ENCODE measurements at regions not wholly inside any gene's neighbourhood (a gene's known extent, or its start where the extent isn't known, plus 50 kb on each side); places are given as distances from the start of the nearest gene placed in this dataset.
A peak's percentile ranks its signal among the peaks of the same experiment; 100 is the strongest.

DNA sequence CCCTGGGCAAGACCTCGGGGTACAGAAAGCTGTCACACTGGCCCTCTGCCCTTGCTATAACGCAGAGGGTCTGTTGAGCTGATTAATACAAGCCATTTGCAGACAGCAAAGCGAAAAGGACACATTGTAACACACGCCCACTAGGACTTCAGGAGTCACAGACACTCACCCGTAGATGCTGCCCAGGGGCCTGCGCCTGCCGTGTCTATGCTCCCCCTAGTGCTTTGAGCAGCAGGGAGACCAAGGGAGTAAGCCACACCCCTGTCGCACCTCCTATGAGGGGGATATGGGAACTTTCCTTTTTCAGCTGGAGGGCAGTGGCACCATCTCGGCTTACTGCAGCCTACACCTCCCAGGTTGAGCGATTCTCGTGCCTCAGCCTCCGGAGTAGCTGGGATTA lies 1930.2 kb downstream of the OLFM4 start:
- no peaks in the 10 kb centered on the region for H3K4me1 ChIP-seq (ENCODE audit: control insufficient read depth, insufficient read depth, low read length)
- H3K27ac ChIP-seq (ENCODE audit: extremely low read depth, low read depth, low read length): no peak overlapping the region
- ChIA-PET POLR2A (no interaction called here), CTCF (no interaction called here)
- no peak overlapping the region for H3K4me3 ChIP-seq (ENCODE audit: low read depth, low read length)
- H3K9me3 ChIP-seq (ENCODE audit: control insufficient read depth, insufficient read depth, low read depth, low read length): no peaks in the 10 kb centered on the region
- TF ChIP-seq YY1 (tag by site-specific recombination; IDR thresholded peaks at IDR 0.05): no peak
- no peak for TF ChIP-seq ZEB2 (tag by site-specific recombination; IDR thresholded peaks at IDR 0.05)
- no peak for TF ChIP-seq WT1 (tag by site-specific recombination; IDR thresholded peaks at IDR 0.05)
- no peaks in the 10 kb centered on the region for H3K36me3 ChIP-seq (ENCODE audit: control insufficient read depth in 2 of 2, insufficient read depth in 1 of 2, low read length in 2 of 2)

DNA sequence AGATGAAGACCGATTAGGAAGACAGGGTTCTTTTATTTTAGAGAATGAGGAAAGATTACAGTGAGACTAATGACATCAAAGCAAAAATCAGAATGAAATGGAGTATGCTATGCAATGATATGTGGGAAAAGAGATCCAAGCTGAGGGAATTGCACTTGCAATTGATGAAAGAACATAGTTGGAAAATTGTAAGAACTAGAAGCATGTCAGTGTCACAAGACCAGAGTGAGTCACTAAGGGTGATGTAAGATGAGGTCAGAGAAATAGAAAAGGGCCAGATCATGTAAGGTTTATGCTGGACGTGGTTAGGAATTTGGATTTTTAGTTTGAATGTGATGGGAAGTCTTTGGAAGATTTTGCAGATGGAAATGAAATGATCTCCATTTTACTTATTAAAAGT lies 1937.3 kb downstream of the OLFM4 start:
- no peaks in the 10 kb centered on the region for H3K36me3 ChIP-seq (ENCODE audit: control insufficient read depth in 2 of 2, insufficient read depth in 1 of 2, low read length in 2 of 2)
- CTCF ChIA-PET: no interaction called here
- POLR2A ChIA-PET: no interaction called here

GRCh38 chr13:54972838-54973237 lies 1944.2 kb downstream of the OLFM4 start:
- no peak overlapping the region for H3K4me3 ChIP-seq (ENCODE audit: low read depth, low read length)
- no peaks in the 10 kb centered on the region for H3K9me3 ChIP-seq (ENCODE audit: control insufficient read depth, insufficient read depth, low read depth, low read length)
- POLR2A ChIA-PET: no interaction called here
- no peaks in the 10 kb centered on the region for H3K4me1 ChIP-seq (ENCODE audit: control insufficient read depth, insufficient read depth, low read length)
- no peak overlapping the region for H3K27ac ChIP-seq (ENCODE audit: extremely low read depth, low read depth, low read length)
- CTCF ChIA-PET: no interaction called here
- H3K36me3 ChIP-seq (ENCODE audit: control insufficient read depth in 2 of 2, insufficient read depth in 1 of 2, low read length in 2 of 2): no peaks in the 10 kb centered on the region
- TF ChIP-seq ZBTB26 (tag by site-specific recombination; optimal IDR thresholded peaks at IDR 0.05): no peak
- no peak for TF ChIP-seq ZNF48 (tag by site-specific recombination; IDR thresholded peaks at IDR 0.05)
- no peak for TF ChIP-seq MEIS1 (CRISPR knock-in tag; IDR thresholded peaks at IDR 0.05; ENCODE audit: borderline replicate concordance)
- TF ChIP-seq ZNF133 (tag by site-specific recombination; IDR thresholded peaks at IDR 0.05): no peak
- TF ChIP-seq ZNF394 (tag by site-specific recombination; IDR thresholded peaks at IDR 0.05; ENCODE audit: borderline replicate concordance): no peak
- no peak for TF ChIP-seq SCRT2 (tag by site-specific recombination; IDR thresholded peaks at IDR 0.05)
- TF ChIP-seq ZNF792 (tag by site-specific recombination; IDR thresholded peaks at IDR 0.05): no peak
- no peak for TF ChIP-seq ZNF37A (tag by site-specific recombination; IDR thresholded peaks at IDR 0.05)
- no peak for TF ChIP-seq ZNF239 (tag by site-specific recombination; IDR thresholded peaks at IDR 0.05)
- TF ChIP-seq, protein P1, sequence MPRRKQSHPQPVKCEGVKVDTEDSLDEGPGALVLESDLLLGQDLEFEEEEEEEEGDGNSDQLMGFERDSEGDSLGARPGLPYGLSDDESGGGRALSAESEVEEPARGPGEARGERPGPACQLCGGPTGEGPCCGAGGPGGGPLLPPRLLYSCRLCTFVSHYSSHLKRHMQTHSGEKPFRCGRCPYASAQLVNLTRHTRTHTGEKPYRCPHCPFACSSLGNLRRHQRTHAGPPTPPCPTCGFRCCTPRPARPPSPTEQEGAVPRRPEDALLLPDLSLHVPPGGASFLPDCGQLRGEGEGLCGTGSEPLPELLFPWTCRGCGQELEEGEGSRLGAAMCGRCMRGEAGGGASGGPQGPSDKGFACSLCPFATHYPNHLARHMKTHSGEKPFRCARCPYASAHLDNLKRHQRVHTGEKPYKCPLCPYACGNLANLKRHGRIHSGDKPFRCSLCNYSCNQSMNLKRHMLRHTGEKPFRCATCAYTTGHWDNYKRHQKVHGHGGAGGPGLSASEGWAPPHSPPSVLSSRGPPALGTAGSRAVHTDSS (tag by site-specific recombination; IDR thresholded peaks at IDR 0.05): no peak
- no peak for TF ChIP-seq ZNF169 (tag by site-specific recombination; IDR thresholded peaks at IDR 0.05)
- TF ChIP-seq ZNF518A (tag by site-specific recombination; conservative IDR thresholded peaks at IDR 0.05; ENCODE audit: low read depth): no peak
- TF ChIP-seq ZBTB49 (tag by site-specific recombination; IDR thresholded peaks at IDR 0.05; ENCODE audit: low read depth): no peak

More for the DNA sequence above, 1937.3 kb downstream of the OLFM4 start:
- H3K9me3 ChIP-seq (ENCODE audit: control insufficient read depth, insufficient read depth, low read depth, low read length): no peaks in the 10 kb centered on the region
- no peak overlapping the region for H3K4me3 ChIP-seq (ENCODE audit: low read depth, low read length)
- no peak overlapping the region for H3K27ac ChIP-seq (ENCODE audit: extremely low read depth, low read depth, low read length)
- TF ChIP-seq ZBTB21 (tag by site-specific recombination; IDR thresholded peaks at IDR 0.05) (peak; percentile 41), OVOL3 (tag by site-specific recombination; IDR thresholded peaks at IDR 0.05) (no peak), PRDM1 (tag by site-specific recombination; IDR thresholded peaks at IDR 0.05) (0 out of 2 replicates have a peak, but pooled peaks have one; percentile 19), ZNF558 (tag by site-specific recombination; IDR thresholded peaks at IDR 0.05) (0 out of 2 replicates have a peak, but pooled peaks have one; percentile 39), KLF7 (tag by site-specific recombination; IDR thresholded peaks at IDR 0.05; ENCODE audit: borderline replicate concordance) (no peak), ZNF223 (tag by site-specific recombination; IDR thresholded peaks at IDR 0.05) (no peak), ZFP41 (tag by site-specific recombination; IDR thresholded peaks at IDR 0.05; ENCODE audit: borderline replicate concordance) (no peak), ZFP3 (tag by site-specific recombination; IDR thresholded peaks at IDR 0.05; ENCODE audit: low read depth) (no peak), ZNF629 (tag by site-specific recombination; IDR thresholded peaks at IDR 0.05) (peak; percentile 43; the same call in 1 of the 2 replicates), ZNF514 (tag by site-specific recombination; IDR thresholded peaks at IDR 0.05) (no peak), SP2 (tag by site-specific recombination; IDR thresholded peaks at IDR 0.05) (no peak)
- TF ChIP-seq, protein P2, sequence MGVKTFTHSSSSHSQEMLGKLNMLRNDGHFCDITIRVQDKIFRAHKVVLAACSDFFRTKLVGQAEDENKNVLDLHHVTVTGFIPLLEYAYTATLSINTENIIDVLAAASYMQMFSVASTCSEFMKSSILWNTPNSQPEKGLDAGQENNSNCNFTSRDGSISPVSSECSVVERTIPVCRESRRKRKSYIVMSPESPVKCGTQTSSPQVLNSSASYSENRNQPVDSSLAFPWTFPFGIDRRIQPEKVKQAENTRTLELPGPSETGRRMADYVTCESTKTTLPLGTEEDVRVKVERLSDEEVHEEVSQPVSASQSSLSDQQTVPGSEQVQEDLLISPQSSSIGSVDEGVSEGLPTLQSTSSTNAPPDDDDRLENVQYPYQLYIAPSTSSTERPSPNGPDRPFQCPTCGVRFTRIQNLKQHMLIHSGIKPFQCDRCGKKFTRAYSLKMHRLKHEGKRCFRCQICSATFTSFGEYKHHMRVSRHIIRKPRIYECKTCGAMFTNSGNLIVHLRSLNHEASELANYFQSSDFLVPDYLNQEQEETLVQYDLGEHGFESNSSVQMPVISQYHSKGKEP (tag by site-specific recombination; IDR thresholded peaks at IDR 0.05): no peak
- no peaks in the 10 kb centered on the region for H3K4me1 ChIP-seq (ENCODE audit: control insufficient read depth, insufficient read depth, low read length)
